Activated CD4-positive, alpha-beta T cell treated with anti-CD3 and anti-CD28 coated beads, Interleukin-2, amount 50 U/mL, for 16 hours (primary cell): ENCODE measurements at regions not wholly inside any gene's neighbourhood (a gene's known extent, or its start where the extent isn't known, plus 50 kb on each side); places are given as distances from the start of the nearest gene placed in this dataset.

Source experiments
- DNase-seq: peaks from one replicate; pipeline ENCODE4 v3.0.0-alpha.2; 2020

GRCh38 chr2:12577091-12577490 lies 139.6 kb upstream of the TRIB2 start:
- no peak for DNase-seq

- no peak for DNase-seq
Measured at GRCh38 chr2:12577567-12578253, 139.0 kb upstream of the TRIB2 start.

- no peak for DNase-seq
Measured at GRCh38 chr2:12579018-12579417, 137.7 kb upstream of the TRIB2 start.

- no peak for DNase-seq
Measured at GRCh38 chr2:12584338-12584737, 132.4 kb upstream of the TRIB2 start.

- no peak for DNase-seq
Measured at GRCh38 chr2:12585784-12586183, 131.0 kb upstream of the TRIB2 start.

GRCh38 chr2:12587228-12587627 lies 129.5 kb upstream of the TRIB2 start:
- no peak for DNase-seq

- peak; percentile 26 for DNase-seq
Measured at GRCh38 chr2:12587729-12588522, 128.8 kb upstream of the TRIB2 start.

GRCh38 chr2:12588986-12589385 lies 127.8 kb upstream of the TRIB2 start:
- no peak for DNase-seq

GRCh38 chr2:12589802-12590320 lies 126.9 kb upstream of the TRIB2 start:
- DNase-seq: no peak

- DNase-seq: no peak
Measured at GRCh38 chr2:12592296-12592695, 124.4 kb upstream of the TRIB2 start.

- no peak for DNase-seq
Measured at GRCh38 chr2:12594590-12594989, 122.1 kb upstream of the TRIB2 start.

GRCh38 chr2:12596771-12597170 lies 120.0 kb upstream of the TRIB2 start:
- no peak for DNase-seq

- no peak for DNase-seq
Measured at GRCh38 chr2:12597610-12598009, 119.1 kb upstream of the TRIB2 start.

- DNase-seq: no peak
Measured at GRCh38 chr2:12602661-12603060, 114.1 kb upstream of the TRIB2 start.

- no peak for DNase-seq
Measured at GRCh38 chr2:12603781-12604295, 112.9 kb upstream of the TRIB2 start.

- no peak for DNase-seq
Measured at GRCh38 chr2:12604341-12604740, 112.4 kb upstream of the TRIB2 start.

- no peak for DNase-seq
Measured at GRCh38 chr2:12605366-12605765, 111.4 kb upstream of the TRIB2 start.

GRCh38 chr2:12605936-12606335 lies 110.8 kb upstream of the TRIB2 start:
- DNase-seq: no peak

GRCh38 chr2:12606472-12607000 lies 110.2 kb upstream of the TRIB2 start:
- DNase-seq: no peak

GRCh38 chr2:12607971-12608370 lies 108.8 kb upstream of the TRIB2 start:
- peak; percentile 39 for DNase-seq

- DNase-seq: no peak
Measured at GRCh38 chr2:12610314-12610713, 106.4 kb upstream of the TRIB2 start.

- no peak for DNase-seq
Measured at GRCh38 chr2:12612168-12612567, 104.6 kb upstream of the TRIB2 start.

GRCh38 chr2:12612671-12613070 lies 104.1 kb upstream of the TRIB2 start:
- DNase-seq: no peak
